ENCODE measurements at regions not wholly inside any gene's neighbourhood (a gene's known extent, or its start where the extent isn't known, plus 50 kb on each side); places are given as distances from the start of the nearest gene placed in this dataset.

DNA sequence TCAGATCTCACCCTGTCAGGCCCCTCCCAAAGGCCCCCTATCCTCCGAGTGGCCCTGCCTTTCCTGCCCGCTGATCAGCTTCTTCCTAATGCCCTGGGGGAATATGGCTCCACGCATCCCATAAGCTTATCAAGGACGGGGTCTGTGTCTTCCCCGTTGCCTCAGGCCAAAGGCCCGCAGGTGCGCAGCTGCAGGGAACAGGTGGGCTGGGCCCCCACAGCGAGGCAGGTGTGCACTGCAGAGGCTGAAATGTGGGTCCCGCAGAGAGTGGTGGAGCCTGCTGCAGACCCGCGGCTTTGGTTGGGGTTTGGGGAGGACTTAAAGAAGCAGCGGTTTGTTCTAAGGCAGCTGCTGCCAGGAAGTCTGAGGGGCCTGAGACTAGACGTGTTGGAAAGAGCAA is 220.8 kb upstream of the TCERG1L start:
- Histone ChIP-seq H3K9me3 (no peaks in the 10 kb centered on the region), H3K27ac (no peak overlapping the region), H3K36me3 (ENCODE audit: low read depth, missing control alignments) (no peaks in the 10 kb centered on the region), H3K27me3 (no peaks in the 10 kb centered on the region), H3K4me3 (no peak overlapping the region), H3K4me1 (no peaks in the 10 kb centered on the region)
- no peak for TF ChIP-seq POLR2A (IDR thresholded peaks at IDR 0.05)
- TF ChIP-seq, protein P1, sequence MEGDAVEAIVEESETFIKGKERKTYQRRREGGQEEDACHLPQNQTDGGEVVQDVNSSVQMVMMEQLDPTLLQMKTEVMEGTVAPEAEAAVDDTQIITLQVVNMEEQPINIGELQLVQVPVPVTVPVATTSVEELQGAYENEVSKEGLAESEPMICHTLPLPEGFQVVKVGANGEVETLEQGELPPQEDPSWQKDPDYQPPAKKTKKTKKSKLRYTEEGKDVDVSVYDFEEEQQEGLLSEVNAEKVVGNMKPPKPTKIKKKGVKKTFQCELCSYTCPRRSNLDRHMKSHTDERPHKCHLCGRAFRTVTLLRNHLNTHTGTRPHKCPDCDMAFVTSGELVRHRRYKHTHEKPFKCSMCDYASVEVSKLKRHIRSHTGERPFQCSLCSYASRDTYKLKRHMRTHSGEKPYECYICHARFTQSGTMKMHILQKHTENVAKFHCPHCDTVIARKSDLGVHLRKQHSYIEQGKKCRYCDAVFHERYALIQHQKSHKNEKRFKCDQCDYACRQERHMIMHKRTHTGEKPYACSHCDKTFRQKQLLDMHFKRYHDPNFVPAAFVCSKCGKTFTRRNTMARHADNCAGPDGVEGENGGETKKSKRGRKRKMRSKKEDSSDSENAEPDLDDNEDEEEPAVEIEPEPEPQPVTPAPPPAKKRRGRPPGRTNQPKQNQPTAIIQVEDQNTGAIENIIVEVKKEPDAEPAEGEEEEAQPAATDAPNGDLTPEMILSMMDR (IDR thresholded peaks at IDR 0.05), result no peak
- no peak for DNase-seq
- WGBS, 2 donors, result 87% methylated on average over 12 to 13 of the region's 13 CpGs
- intact Hi-C loops (cut with DNase I; ENCODE audit: low total_unique reads), result no loop called here

- H3K36me3 ChIP-seq (ENCODE audit: low read depth, missing control alignments), result no peaks in the 10 kb centered on the region
- intact Hi-C loops (cut with DNase I; ENCODE audit: low total_unique reads), result no loop called here
- H3K9me3 ChIP-seq, result no peaks in the 10 kb centered on the region
- TF ChIP-seq, protein P1 (IDR thresholded peaks at IDR 0.05), result no peak
- TF ChIP-seq POLR2A (IDR thresholded peaks at IDR 0.05), result no peak
- 85 to 88% methylated on average over 18 to 24 of the region's 24 CpGs for WGBS, 2 donors
- H3K27ac ChIP-seq, result no peak overlapping the region
- H3K4me1 ChIP-seq, result no peaks in the 10 kb centered on the region
- no peak for DNase-seq
- H3K27me3 ChIP-seq, result no peaks in the 10 kb centered on the region
- H3K4me3 ChIP-seq, result no peak overlapping the region
Measured at GRCh38 chr10:131532745-131533341, 221.3 kb upstream of the TCERG1L start.

DNA sequence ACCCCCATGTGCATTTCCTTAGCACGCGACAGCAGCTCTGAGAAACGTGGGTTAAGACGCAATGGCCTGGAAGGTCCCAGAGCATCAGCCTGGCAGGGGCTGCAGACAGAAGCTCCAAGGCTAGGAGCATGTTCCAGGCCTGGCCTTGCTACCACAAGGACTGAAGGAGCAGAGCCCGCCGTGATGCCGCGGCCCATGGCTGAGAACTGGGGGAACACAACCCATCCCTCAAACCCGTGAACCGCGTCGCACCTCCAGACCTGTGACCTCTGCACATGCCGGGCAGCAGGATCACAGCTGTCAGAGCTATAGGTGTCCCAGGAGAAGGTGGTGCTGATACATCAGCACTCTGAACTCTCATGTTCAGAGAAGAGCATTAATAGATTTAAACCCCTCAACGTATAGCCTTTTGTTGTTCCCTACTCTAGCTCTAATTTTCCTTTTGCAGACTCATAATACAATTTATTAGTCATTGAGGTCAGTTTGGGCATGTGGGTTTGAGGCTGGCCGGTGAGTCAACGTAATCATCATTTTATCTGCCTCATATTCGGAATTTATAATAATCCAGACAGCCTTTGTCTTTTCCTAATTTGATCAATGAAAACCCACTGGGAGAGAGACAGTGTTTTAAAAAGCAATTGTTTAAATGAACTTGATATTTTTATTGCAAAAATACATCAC is 222.5 kb upstream of the TCERG1L start:
- intact Hi-C loops (cut with DNase I; ENCODE audit: low total_unique reads), result no loop called here
- Histone ChIP-seq H3K27me3 (no peaks in the 10 kb centered on the region), H3K4me3 (no peak overlapping the region), H3K27ac (no peak overlapping the region), H3K4me1 (no peaks in the 10 kb centered on the region), H3K9me3 (no peaks in the 10 kb centered on the region), H3K36me3 (ENCODE audit: low read depth, missing control alignments) (no peaks in the 10 kb centered on the region)
- DNase-seq, result no peak
- TF ChIP-seq, protein P1 (IDR thresholded peaks at IDR 0.05), result no peak
- TF ChIP-seq POLR2A (IDR thresholded peaks at IDR 0.05), result no peak
- WGBS, 2 donors, result 88 to 90% methylated on average over 15 to 17 of the region's 17 CpGs

DNA sequence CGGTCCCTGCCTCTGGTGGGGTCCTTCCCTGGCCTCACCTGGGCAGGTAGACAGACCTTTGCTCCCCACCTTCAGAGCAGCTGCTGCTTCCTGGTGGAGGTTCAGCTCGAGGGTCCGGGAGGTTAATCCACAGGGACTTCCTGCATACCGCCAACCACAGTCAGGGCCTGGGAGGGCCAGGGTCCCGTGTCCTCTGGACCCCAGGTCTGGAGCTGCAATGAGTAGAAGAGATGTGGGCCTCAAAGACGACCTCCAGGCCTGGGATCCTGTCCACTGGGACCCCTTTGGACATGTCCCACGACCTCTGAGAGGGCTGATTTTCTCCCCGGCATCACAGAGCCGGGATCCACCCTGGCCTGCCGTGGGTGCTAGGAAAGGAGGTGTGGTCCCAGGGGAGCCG is 223.3 kb upstream of the TCERG1L start:
- 79 to 90% methylated on average over 8 to 10 of the region's 11 CpGs for WGBS, 2 donors
- Histone ChIP-seq H3K27ac (no peak overlapping the region), H3K4me1 (no peaks in the 10 kb centered on the region), H3K27me3 (no peaks in the 10 kb centered on the region), H3K4me3 (no peak overlapping the region), H3K36me3 (ENCODE audit: low read depth, missing control alignments) (no peaks in the 10 kb centered on the region), H3K9me3 (no peaks in the 10 kb centered on the region)
- intact Hi-C loops (cut with DNase I; ENCODE audit: low total_unique reads), result no loop called here
- DNase-seq, result no peak
- no peak for TF ChIP-seq POLR2A (IDR thresholded peaks at IDR 0.05)
- TF ChIP-seq, protein P1 (IDR thresholded peaks at IDR 0.05), result no peak

- Histone ChIP-seq H3K4me1 (no peaks in the 10 kb centered on the region), H3K27ac (no peak overlapping the region), H3K9me3 (no peaks in the 10 kb centered on the region), H3K27me3 (no peaks in the 10 kb centered on the region), H3K4me3 (no peak overlapping the region), H3K36me3 (ENCODE audit: low read depth, missing control alignments) (no peaks in the 10 kb centered on the region)
- intact Hi-C loops (cut with DNase I; ENCODE audit: low total_unique reads), result no loop called here
- TF ChIP-seq, protein P1 (IDR thresholded peaks at IDR 0.05), result no peak
- TF ChIP-seq POLR2A (IDR thresholded peaks at IDR 0.05), result no peak
- DNase-seq, result no peak
- 84 to 91% methylated on average over 15 of the region's 15 CpGs for WGBS, 2 donors
Measured at GRCh38 chr10:131536676-131537075, 225.2 kb upstream of the TCERG1L start.

Measured in testis (tissue), 2 donors.